Naive B cell (primary cell): ENCODE measurements at regions not wholly inside any gene's neighbourhood (a gene's known extent, or its start where the extent isn't known, plus 50 kb on each side); places are given as distances from the start of the nearest gene placed in this dataset.
A peak's percentile ranks its signal among the peaks of the same experiment; 100 is the strongest.
"Not testable (repeated sequence)": the region's sequence is repeated elsewhere in the genome, so short reads cannot be mapped to it uniquely, and the experiment has no call there.

Experiments
- ATAC-seq, 2 donors: fragments of 150-1000 bp; cut with Tn5 transposase; 2 replicates each; pipeline ENCODE4 v1.10.0; 2021; ENCODE audit warnings: low read depth in 2 of 2, mild to moderate bottlenecking in 2 of 2, moderate library complexity in 2 of 2
- DNase-seq: peaks from one replicate; pipeline ENCODE4 v3.0.0; 2022
- H3K27ac Mint-ChIP-seq, 6 donors: one replicate each; pipeline ENCODE4 v1.8.0; 2020 to 2022; ENCODE audit warnings: mild to moderate bottlenecking in 6 of 6, mixed read lengths in 6 of 6, moderate library complexity in 5 of 6, inconsistent platforms in 2 of 6
- H3K27me3 Mint-ChIP-seq, 3 donors: one replicate each; pipeline ENCODE4 v1.8.0; 2021 to 2022; ENCODE audit warnings: mixed read lengths in 3 of 3, mild to moderate bottlenecking in 1 of 3
- H3K36me3 Mint-ChIP-seq, 2 donors: one replicate each; pipeline ENCODE4 v1.8.0; 2020 to 2022; ENCODE audit warnings: mixed read lengths in 2 of 2, inconsistent platforms in 1 of 2, mild to moderate bottlenecking in 1 of 2
- H3K4me1 Mint-ChIP-seq, 3 donors: one replicate each; pipeline ENCODE4 v1.8.0; 2020 to 2022; ENCODE audit warnings: mixed read lengths in 3 of 3, inconsistent platforms in 1 of 3, mild to moderate bottlenecking in 1 of 3, moderate library complexity in 1 of 3
- H3K4me3 Mint-ChIP-seq, 8 donors: one replicate each; pipeline ENCODE4 v1.8.0; 2020 to 2022; ENCODE audit warnings: mild to moderate bottlenecking in 8 of 8, mixed read lengths in 8 of 8, moderate library complexity in 8 of 8, inconsistent platforms in 2 of 8
- H3K9me3 Mint-ChIP-seq, 7 donors: one replicate each; pipeline ENCODE4 v1.8.0; 2020 to 2022; ENCODE audit warnings: mixed read lengths in 7 of 7, mild to moderate bottlenecking in 5 of 7, inconsistent platforms in 2 of 7, moderate library complexity in 1 of 7

DNA sequence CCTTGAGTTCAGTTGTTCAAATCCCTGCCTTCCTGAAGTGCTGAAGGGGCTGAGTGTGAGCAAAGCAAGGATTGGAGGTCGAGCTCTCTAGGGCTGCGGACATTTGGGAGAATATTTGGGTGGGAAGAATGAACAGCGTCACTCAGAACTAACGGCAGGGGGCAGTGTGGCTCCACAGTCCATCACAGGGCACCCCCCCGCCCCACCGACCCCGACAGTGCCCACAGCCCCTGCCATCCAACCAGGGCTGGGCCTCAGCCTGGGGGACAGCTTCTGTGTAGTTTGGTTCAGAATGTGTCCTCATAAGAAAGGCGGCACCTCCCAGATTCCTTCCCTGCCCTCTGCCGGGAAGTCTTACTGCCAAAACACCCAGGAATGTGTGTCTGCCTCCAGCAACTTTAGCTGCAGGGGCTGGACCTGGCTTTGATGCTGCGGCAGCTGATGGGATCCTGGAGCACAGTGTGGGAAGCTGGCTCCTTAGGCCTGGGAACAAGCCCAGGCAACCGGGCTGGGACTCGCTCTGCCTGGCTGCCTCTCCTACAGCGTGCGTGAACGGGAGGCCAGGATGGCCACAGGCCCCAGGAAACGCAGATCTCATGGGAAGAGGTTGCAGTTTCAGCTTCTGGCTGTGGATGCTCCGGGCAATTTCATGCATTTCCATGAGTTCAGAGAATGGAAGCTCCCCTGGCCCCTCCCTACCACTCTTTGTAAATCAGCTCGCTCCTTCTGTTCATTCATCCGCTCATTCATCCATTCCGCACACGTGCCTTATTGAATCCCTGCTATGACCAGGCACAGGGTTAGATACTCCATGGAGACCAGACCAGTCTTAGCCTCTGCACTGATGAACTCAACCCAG is 104.9 kb upstream of the TMPRSS2 start:
- ATAC-seq (no peak), DNase-seq (no peak)
- peaks cover 0 to 6% (median 5%) of the 10 kb centered on the region in 3 donors for H3K4me1 Mint-ChIP-seq
- H3K9me3 Mint-ChIP-seq, result no peaks in the 10 kb centered on the region
- no peak overlapping the region for H3K4me3 Mint-ChIP-seq
- peaks cover 17 to 63% (median 51%) of the 10 kb centered on the region in 3 donors for H3K27me3 Mint-ChIP-seq
- no peaks in the 10 kb centered on the region for H3K36me3 Mint-ChIP-seq
- H3K27ac Mint-ChIP-seq, result no peak overlapping the region

DNA sequence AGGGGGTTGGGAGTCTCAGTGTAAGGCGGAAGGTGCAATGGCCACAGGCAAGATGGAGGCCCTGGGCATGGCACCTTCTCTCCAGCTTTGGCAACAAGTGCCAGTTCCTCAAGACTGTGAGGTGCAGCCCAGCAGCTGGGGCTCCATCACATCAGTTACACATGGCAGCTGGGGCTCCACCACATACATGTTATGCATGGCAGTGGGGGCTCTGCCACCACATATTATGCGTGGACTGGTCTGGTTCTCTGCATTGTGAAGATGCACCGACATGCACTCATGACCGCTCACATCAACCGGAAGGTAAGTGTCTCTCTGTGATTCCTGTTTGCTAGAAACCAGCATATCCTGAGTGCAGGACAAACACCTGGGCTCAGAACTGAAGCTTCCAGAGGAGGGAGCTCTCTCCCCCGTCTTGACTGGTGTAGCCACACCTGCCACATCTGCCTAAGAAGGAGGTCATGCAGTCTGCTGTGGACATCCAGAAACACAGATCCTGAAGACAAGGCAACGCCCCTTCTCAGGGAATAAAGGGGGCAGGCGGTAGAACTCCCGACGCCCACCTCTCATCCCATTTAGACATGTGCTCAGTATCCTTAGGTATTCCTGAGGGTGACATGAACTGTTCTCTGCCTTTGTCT is 104.1 kb upstream of the TMPRSS2 start:
- ATAC-seq (no peak), DNase-seq (no peak)
- Mint-ChIP-seq H3K9me3 (no peaks in the 10 kb centered on the region), H3K36me3 (no peaks in the 10 kb centered on the region), H3K27ac (no peak overlapping the region), H3K27me3 (peaks cover 17 to 58% (median 55%) of the 10 kb centered on the region in 3 donors), H3K4me3 (no peak overlapping the region), H3K4me1 (peaks cover 0 to 6% (median 5%) of the 10 kb centered on the region in 3 donors)

DNA sequence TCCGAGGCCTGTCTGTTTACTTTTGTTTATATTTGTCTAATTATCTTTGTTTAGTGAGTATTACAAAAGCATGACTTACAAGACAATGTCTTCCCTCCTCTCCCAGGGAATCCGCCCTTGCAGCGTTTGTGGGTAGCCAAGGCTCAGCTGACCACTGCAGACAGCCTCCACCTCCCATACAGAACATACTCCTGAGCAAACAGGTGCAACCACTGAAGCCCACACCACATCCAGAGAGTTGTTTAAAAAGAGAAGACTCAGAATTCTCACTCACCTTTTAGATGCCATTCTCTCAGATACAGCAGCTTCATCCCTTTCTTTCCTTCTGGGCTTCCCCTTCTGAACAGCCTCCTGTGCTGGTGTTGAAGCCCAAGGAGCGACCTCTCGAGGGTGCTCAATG is 103.5 kb upstream of the TMPRSS2 start:
- Mint-ChIP-seq H3K9me3 (no peaks in the 10 kb centered on the region), H3K4me3 (no peak overlapping the region), H3K4me1 (peaks cover 0 to 6% (median 5%) of the 10 kb centered on the region in 3 donors), H3K27me3 (peaks cover 21 to 55% (median 52%) of the 10 kb centered on the region in 3 donors), H3K36me3 (no peaks in the 10 kb centered on the region), H3K27ac (no peak overlapping the region)
- DNase-seq, result no peak
- no peak for ATAC-seq

DNA sequence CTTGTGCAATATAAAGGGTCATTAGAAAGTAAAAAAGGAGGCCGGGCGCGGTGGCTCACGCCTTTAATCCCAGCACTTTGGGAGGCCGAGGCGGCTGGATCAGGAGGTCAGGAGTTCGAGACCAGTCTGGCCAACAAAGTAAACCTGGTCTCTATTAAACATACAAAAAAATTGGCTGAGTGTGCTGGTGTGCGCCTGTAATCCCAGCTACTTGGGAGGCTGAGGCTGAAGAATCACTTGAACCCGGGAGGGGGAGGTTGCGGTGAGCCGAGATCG is 102.8 kb upstream of the TMPRSS2 start:
- H3K9me3 Mint-ChIP-seq, H3K4me3 Mint-ChIP-seq, ATAC-seq, H3K36me3 Mint-ChIP-seq, H3K4me1 Mint-ChIP-seq, DNase-seq: not testable (repeated sequence)
- Mint-ChIP-seq H3K27me3 (peaks cover 21 to 59% (median 50%) of the 10 kb centered on the region in 3 donors), H3K27ac (peak overlapping the region in 1 of 6 donors; percentile 65)

DNA sequence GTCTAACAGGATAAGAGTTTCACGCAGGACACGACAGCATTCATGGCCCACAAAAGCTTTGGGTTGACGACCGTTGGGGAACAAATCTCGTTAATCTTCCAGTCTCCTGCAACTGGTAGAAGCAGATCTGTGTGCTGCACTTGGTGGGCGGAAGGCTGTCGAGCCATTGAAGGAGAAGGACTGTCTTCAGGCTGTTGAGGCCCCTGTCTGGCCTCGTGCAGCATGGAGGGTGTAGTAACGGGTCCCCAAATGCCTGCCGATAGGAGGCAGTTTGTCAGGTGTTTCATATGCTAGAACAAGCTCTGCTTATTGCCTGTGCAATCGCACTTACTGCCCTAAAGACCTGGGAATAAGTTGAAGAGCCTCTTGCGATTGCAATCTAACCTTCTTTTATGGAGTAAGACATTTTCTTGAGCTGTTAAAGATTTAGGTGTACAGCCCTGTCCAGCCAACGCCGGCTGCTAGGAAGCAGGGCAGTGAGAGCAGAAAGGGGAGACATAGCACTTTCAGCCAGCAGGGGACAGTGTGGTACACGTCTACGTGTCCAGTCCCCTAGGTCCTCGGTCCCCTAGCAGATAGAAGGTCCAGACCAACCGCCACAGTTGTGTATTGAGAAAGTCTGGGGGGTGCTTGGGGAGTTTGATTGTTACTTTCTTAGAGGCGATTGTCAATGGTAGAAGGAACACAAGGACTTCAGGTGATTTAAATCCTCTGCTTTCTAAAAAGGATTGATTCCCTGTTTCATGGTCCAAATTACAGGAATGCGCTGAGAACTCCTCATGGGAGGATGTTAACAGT is 102.3 kb upstream of the TMPRSS2 start:
- H3K36me3 Mint-ChIP-seq, result no peaks in the 10 kb centered on the region
- H3K27me3 Mint-ChIP-seq, result peaks cover 21 to 60% (median 51%) of the 10 kb centered on the region in 3 donors
- DNase-seq (no peak), ATAC-seq (no peak)
- H3K27ac Mint-ChIP-seq, result peak overlapping the region in 1 of 6 donors; percentile 69
- peaks cover 0 to 6% (median 5%) of the 10 kb centered on the region in 3 donors for H3K4me1 Mint-ChIP-seq
- H3K9me3 Mint-ChIP-seq, result no peaks in the 10 kb centered on the region
- H3K4me3 Mint-ChIP-seq, result no peak overlapping the region

DNA sequence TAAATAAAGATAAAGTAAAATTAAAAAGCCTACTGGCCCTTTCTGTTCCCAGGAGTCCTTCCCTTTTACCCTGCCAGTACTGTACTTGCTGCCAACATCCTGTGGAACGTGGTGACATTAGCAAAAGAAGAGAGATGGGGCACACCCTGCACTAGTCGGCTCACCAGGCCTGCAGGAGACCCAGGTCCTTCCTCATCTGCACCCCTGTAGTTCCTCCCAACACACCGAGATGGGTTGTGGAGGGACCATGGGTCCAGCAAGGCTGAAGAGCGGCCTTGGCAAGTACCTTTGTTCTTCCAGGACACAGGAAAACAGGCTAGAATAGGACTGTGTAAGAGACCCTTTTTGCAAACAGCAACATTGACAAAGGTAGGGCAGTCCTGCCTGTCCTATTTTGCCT is 98.7 kb upstream of the TMPRSS2 start:
- Mint-ChIP-seq H3K36me3 (no peaks in the 10 kb centered on the region), H3K27ac (no peak overlapping the region), H3K27me3 (peaks cover 15 to 64% (median 48%) of the 10 kb centered on the region in 3 donors), H3K9me3 (no peaks in the 10 kb centered on the region), H3K4me1 (peaks cover 0 to 6% (median under 1%) of the 10 kb centered on the region in 3 donors), H3K4me3 (no peak overlapping the region)
- DNase-seq (no peak), ATAC-seq (no peak)

DNA sequence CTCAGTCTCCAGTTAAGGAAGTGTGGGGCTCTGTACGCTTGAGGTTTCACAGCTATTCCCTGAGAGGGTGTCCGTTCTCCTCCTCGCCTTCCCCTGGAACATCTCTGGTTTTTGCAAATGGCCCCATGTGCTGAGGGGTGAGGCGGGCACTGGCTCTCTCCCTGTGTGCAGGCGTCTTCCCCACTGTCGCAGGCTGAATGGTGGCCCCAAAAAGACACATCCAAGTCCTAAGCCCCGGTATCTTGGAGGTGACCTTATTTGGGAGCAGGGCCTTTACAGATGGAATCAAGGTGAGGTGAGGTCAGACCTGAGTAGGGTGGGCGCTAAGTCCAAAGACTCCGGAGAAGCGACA is 98.0 kb upstream of the TMPRSS2 start:
- no peaks in the 10 kb centered on the region for H3K9me3 Mint-ChIP-seq
- H3K4me1 Mint-ChIP-seq, result peaks cover 3 to 11% (median 4%) of the 10 kb centered on the region in 3 donors
- DNase-seq, result no peak
- H3K4me3 Mint-ChIP-seq, result no peak overlapping the region
- no peaks in the 10 kb centered on the region for H3K36me3 Mint-ChIP-seq
- peaks cover 15 to 62% (median 40%) of the 10 kb centered on the region in 3 donors for H3K27me3 Mint-ChIP-seq
- H3K27ac Mint-ChIP-seq, result no peak overlapping the region
- ATAC-seq, result no peak

DNA sequence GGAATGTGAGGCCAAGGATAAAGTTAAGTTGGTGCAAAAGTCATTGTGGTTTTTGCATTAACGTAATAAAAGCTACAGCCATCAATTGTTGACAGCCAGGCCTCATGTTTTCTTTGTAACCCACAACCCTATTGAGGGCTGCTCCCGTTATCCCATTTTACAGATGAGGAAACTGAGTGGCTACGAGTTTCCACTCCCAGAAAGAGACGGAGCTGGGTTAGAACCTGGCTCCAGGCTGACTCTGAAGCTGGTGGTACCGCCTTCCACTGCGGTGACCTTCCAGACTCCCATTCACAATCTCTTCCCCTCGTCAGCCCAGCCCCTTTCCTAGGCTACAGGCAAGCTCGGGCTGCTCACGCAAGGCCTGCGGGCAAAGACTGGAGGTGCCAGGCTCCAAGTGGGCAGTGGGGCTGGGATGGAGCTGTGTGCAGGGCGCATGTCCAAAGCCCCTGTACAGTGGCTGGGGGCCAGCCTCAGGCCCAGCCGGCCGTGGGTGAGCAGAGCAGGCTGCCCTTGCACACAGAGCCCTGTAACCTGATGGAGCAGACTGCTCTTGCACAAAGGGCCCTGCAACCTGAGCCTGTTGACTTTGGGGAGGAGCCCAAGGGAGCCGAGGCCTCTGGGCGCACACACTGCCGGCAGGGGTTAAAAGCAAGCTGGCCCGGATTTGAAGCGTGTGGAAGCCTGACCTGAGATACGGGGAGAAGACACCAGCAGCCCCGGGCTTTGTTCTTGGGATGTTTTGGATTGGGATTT is 97.4 kb upstream of the TMPRSS2 start:
- Mint-ChIP-seq H3K4me1 (peaks cover 3 to 7% (median 4%) of the 10 kb centered on the region in 3 donors), H3K9me3 (no peaks in the 10 kb centered on the region), H3K27me3 (peaks cover 15 to 56% (median 35%) of the 10 kb centered on the region in 3 donors), H3K4me3 (no peak overlapping the region), H3K27ac (no peak overlapping the region), H3K36me3 (no peaks in the 10 kb centered on the region)
- DNase-seq (no peak), ATAC-seq (no peak)

DNA sequence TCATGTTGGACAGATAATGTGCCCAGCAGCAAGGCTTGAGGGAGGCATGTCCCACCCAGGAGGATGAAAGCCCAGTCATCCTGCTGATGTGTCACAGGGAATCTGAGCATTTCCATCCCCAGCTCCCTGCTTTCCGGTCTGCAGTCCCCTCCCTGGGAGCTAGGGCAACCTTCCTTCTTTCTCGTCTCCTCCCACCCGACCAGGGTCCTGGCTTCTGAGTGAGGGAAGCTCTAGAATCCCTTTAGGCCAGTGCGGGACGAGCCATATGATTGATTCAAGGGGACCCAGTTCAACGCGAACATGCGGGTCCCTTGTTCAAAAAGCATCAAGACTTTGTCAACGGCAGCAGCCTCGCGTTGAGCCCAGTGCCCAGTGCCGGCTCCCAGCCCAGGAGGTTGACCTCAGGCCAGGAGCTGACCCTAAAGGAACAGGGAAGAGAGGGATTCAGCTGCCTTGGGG is 96.7 kb upstream of the TMPRSS2 start:
- Mint-ChIP-seq H3K4me3 (no peak overlapping the region), H3K27me3 (peaks cover 17 to 49% (median 31%) of the 10 kb centered on the region in 3 donors), H3K36me3 (no peaks in the 10 kb centered on the region), H3K27ac (no peak overlapping the region), H3K4me1 (peaks cover 4% of the 10 kb centered on the region in 3 donors), H3K9me3 (no peaks in the 10 kb centered on the region)
- DNase-seq (no peak), ATAC-seq (no peak)

DNA sequence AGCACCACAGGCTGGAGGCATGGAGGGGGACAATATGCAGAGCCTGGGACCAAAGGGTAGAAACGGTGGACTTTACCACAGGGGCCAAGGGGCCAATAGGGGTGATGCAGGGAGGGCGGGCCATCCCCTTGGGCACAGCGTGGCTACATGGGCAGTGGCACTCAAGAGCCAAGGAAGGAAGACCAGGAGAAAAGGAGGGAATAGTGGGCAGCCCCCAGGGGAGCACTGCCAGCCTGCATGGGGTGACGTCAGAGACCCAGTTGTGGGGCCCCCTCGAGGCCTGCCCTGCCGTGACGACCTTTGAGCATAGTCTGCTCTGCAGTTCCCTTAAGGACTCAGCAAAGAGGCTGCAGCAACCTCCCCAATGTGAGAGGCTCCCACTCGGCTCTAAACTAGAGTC is 95.5 kb upstream of the TMPRSS2 start:
- Mint-ChIP-seq H3K36me3 (no peaks in the 10 kb centered on the region), H3K27ac (no peak overlapping the region), H3K27me3 (peaks cover 15 to 38% (median 32%) of the 10 kb centered on the region in 3 donors), H3K4me1 (peaks cover 4 to 8% (median 6%) of the 10 kb centered on the region in 3 donors), H3K4me3 (no peak overlapping the region), H3K9me3 (no peaks in the 10 kb centered on the region)
- ATAC-seq (no peak), DNase-seq (no peak)

DNA sequence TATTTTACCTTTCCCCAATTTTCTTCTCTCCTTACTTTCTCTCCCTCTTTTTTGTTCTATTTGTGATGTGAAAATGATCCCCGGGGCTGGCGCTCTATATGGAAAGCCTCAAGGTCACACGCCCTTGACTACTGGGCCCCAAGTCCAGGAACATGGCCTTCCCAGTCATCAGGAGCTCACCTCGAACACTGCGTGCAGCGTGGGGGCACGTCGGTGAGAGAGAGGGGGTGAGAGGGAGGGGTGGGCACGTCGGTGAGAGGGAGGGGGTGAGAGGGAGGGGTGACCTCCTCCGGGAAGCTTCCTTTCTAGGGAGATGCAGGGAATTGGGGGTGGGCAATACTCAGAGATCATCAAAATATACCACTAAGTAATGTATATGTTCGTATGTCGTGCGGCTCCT is 94.6 kb upstream of the TMPRSS2 start:
- Mint-ChIP-seq H3K4me3 (no peak overlapping the region), H3K9me3 (no peaks in the 10 kb centered on the region), H3K27ac (no peak overlapping the region), H3K27me3 (peaks cover 10 to 31% (median 26%) of the 10 kb centered on the region in 3 donors), H3K4me1 (peaks cover 4 to 11% (median 6%) of the 10 kb centered on the region in 3 donors), H3K36me3 (no peaks in the 10 kb centered on the region)
- DNase-seq (no peak), ATAC-seq (no peak)

DNA sequence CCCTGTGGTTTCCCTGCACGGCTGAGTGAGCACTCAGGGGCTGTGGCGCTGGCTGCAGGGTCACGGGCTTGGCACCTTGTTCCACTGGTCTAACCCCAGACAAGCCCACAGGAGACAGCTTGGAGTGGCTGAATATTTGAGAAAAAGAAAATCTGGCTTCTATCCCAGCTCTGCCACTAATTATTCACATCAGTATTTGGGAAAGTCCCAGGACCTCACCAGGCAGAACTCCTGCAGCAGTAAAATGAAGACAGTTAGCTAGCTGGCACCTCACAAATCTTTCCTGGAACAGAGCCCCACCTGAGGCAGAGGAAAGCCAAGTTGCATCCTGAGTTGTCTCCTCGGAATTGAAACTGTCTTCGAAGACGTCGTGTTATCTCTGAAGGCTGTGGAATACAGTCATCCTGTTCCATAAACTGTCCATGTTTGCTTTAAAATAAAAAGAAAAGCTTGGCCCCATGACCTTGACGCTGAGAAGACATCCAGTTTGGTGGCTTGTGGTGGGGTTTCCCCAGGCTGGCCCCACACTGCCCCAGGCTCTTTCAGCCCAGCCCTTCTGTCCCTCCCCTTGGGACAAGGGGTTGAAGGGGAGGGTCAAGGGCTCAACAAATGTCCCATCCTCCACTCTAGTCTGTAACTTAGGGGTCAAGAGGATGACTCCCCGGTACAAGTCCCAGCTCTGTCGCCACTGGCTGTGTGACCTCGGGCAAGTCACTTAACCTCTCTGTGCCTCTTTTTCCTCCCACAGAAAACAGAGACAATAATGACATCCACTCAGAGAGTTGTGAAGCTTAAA is 93.8 kb upstream of the TMPRSS2 start:
- no peaks in the 10 kb centered on the region for H3K9me3 Mint-ChIP-seq
- H3K27ac Mint-ChIP-seq, result no peak overlapping the region
- H3K36me3 Mint-ChIP-seq, result no peaks in the 10 kb centered on the region
- H3K27me3 Mint-ChIP-seq, result peaks cover 9 to 31% (median 26%) of the 10 kb centered on the region in 3 donors
- no peak overlapping the region for H3K4me3 Mint-ChIP-seq
- DNase-seq (no peak), ATAC-seq (no peak)
- H3K4me1 Mint-ChIP-seq, result peaks cover 4 to 11% (median 6%) of the 10 kb centered on the region in 3 donors
